ENCODE measurements at regions not wholly inside any gene's neighbourhood (a gene's known extent, or its start where the extent isn't known, plus 50 kb on each side); places are given as distances from the start of the nearest gene placed in this dataset.

- TF ChIP-seq FOXM1 (IDR thresholded peaks at IDR 0.05; ENCODE audit: borderline replicate concordance, low read depth) (no peak), TAF1 (IDR thresholded peaks at IDR 0.05; ENCODE audit: low read depth) (no peak), CEBPB (IDR thresholded peaks at IDR 0.05) (no peak), NFIC (IDR thresholded peaks at IDR 0.05) (no peak), EGR1 (IDR thresholded peaks at IDR 0.05) (no peak), USF1 (IDR thresholded peaks at IDR 0.05) (no peak), EP300 (IDR thresholded peaks at IDR 0.05; ENCODE audit: borderline replicate concordance) (no peak)
Observed at GRCh38 chr7:15853832-15854470, 167.5 kb upstream of the MEOX2 start.
